ENCODE measurements at regions not wholly inside any gene's neighbourhood (a gene's known extent, or its start where the extent isn't known, plus 50 kb on each side); places are given as distances from the start of the nearest gene placed in this dataset.
"Not testable (repeated sequence)": the region's sequence is repeated elsewhere in the genome, so short reads cannot be mapped to it uniquely, and the experiment has no call there.

DNA sequence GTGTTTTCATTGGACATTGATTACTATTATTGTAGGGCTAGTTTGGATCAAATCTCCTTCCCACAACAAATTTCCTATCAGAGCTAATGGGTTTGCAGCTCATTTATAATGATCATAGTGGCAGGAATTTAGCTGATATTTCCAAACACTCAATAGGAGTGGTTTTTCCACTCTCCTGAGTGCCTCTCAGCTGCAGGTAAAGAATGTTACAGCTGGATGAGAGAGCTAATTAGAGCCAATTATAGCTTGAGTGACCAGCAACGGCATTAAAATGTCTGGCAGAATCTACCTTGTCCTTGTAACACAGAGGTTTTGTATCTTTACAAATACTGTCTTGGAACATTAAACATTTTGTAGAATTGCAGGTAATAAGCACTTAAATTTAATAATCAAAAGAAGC, 602.8 kb upstream of the EPHA5 start:
- ATAC-seq (no peak), DNase-seq (no peak)

DNA sequence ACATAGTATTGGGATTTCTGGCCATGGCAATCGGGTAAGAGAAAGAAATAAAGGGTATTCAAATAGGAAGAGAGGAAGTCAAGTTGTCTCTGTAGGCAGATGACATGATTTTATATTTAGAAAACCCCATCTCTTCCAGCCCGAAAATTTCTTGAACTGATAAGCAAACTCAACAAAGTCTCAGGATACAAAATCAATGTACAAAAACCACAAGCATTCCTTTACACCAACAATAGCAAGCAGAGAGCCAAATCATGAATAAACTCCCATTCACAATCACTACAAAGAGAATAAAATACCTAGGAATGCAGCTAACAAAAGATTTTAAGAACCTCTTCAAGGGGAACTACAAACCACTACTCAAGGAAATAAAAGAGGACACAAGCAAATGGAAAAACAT, 600.1 kb upstream of the EPHA5 start:
- DNase-seq, ATAC-seq: not testable (repeated sequence)

DNA sequence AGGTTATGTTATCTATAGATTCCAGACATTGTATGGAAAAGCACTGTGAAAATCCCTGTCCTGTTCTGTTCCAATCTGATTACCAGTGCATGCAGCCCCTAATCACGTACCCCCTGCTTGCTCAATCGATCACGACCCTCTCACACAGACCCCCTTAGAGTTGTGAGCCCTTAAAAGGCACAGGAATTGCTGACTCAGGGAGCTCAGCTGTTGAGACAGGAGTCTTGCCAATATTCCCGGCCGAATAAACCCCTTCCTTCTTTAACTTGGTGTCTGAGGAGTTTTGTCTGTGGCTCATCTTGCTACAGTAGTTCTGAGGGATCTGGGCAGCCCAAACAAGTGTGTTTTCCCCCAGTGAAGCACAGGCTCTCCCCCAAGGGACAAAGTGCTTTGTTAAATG, 596.3 kb upstream of the EPHA5 start:
- not testable (repeated sequence) for DNase-seq, ATAC-seq

DNA sequence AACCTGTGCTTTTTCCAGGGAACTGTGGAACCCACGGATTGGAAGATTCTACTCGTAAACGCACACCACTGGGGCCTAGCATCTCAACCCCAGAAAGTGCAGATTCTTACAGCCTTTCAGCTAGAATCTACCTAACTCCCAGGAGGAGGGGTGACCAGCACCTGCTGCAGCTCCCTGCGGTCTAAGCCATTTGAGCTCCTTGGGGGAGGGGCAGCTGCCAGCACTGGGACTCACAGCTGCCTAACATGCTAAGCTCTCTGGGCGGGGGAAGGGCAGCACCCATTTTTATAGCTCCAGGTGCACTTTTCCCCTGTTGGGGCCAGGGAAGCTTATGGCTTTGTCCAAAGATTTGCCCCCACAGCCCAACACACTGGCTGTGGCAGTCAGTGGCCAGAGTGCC, 595.7 kb upstream of the EPHA5 start:
- DNase-seq (no peak), ATAC-seq (no peak)

DNA sequence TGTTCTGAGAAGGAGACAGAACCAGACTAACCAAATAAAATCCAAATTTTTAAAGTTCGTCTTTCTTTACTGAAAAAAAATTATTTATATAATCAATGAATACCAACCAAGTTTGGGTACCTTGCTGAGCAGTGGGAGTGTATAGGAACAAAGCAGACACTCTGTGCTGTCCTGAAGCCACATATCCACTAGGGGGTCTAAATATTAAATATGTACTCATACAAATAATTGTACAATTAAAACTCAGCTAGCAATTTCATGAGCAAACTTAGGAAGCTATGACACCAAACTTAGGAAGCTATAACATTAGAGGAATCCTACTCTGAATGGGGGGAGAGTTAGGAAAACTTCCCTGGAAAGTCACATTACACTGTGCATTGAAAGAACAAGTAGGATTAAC, 582.0 kb upstream of the EPHA5 start:
- ATAC-seq (no peak), DNase-seq (no peak)

DNA sequence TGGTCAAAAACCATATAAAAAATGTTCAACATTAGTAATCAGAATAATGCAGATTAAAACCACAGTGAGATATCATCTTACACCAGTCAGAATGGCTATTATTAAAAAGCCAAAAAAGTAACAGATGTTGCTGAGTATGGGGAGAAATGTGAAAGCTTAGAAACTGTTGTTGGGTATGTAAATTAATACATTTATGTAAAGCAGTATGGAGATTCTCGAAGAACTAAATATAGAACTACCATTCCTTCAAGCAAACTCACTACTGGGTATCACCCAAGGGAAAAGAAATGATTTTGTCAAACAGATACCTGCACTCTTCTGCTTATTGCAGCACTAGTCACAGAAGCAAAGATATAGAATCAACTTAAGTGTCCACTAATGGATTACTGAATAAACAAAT, 576.4 kb upstream of the EPHA5 start:
- ATAC-seq: no peak
- DNase-seq: no peak

DNA sequence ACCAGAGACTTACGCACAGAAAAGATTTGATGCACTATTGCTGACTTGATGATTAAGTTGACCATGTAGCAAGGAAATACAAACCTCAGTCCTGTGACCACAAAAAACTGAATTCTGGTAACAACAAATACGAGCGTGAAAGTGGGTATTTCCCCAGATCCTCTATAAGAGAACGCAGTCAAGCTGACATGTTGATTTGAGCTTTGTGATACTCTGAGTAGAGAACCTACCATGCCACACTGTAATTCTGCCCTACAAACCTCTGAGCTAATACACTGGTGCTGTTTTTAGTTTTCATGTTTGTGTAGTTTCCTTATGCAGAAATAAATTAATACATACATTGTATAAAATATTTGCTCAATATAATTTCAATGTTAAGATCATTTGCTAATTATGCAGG, 565.6 kb upstream of the EPHA5 start:
- DNase-seq (no peak), ATAC-seq (no peak)

DNA sequence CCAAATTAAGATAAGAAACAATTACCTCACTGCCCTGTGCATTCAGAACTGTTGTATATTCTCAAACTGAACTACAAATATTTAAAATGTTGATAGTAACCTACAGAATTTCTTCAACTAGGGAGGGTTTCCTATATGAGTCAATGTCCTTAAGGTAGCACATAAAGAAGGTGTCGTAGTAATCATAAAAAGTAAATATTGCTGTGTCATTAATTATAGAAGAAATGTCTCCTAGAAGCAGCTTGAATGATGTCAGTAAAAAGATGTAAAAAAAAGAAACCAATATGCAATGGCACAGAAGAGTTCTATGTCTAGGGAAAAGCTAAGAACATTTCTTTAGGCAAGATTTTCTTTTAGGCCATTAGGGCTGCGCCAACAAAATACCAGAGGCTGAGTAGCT, 559.6 kb upstream of the EPHA5 start:
- no peak for ATAC-seq
- DNase-seq: no peak

DNA sequence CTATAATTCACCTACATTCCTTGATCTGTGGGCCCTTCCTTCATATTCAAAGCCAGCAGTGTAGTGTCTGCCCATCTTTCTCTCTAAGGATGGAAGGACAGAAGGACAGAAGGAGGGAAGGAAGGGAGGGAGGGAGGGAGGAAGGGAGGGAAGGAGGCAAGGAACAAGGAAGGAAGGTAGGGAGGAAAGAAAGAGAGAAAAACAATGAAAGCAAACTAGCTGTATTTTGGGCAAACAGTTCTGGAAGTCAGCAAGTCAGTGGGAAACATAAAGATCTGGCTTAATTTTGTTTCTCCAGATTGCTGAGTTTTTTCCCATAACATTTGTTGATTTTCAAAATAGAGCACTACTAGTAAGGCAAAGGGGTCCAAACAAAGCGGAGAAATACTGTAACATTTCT, 555.2 kb upstream of the EPHA5 start:
- ATAC-seq (no peak), DNase-seq (no peak)

DNA sequence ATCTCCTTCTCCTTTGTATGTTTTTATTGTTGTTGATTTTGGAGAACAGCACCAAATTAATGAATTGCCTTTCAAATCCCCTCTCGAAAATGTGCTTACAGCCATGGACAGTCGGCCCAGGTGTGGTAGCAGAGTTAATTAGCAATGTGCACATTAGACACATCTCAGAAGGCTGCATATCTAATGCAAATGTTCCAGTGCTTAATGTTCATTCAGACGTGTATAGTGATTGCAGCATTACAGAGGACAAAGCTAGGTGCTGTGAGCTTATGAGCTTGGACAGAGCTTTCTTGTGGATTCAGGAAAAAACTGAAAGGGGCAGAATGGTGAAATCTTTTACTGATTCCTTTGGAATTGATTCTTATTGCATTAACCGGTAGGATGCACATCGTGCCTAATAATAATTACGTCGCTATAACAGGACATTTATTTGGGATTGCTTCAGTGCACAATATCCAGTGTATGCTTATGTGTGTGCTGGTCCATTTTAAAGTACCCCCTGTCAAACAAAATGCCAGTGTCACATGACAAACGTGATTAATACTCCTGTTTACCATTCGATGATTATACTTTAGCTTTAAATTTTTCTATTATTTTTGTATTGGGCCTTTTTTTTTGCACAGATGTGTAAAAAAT, 552.9 kb upstream of the EPHA5 start:
- ATAC-seq (no peak), DNase-seq (no peak)

DNA sequence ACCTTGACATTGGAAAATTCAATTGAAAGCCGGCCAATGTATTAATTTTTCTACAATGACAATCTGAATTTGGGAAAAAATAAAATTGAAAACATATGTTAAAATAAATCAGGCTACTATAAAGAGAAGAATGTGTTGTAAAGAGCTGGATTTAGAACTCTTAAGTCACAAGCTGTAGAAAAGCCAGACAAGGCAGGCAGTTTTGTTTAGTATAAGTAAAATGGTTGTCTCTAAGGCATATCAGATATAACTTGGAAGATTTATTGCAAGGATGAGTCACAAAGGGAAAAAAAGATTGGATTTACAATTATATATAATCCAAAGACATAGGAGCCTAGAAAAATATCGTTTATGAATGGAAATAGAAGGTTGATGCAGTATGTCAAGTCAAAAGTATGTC, 549.1 kb upstream of the EPHA5 start:
- no peak for ATAC-seq
- no peak for DNase-seq

DNA sequence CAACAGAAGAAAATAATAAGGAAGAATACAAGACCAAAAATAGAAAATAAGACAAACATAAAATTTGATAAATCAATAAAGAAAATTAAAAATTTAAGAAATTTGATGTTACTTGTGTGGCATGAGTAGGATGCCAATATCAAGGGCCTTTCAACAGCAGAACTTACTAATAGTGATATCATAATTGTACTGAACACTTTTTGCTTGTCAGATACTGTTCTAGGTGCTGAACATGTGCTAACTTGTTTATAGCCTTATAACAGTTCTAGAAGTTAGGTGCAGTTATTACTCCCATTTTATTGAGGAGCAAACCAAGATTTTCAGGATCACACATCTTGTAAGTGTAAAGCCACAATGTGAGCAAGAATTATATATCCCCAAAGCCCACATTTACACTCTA, 546.0 kb upstream of the EPHA5 start:
- DNase-seq (no peak), ATAC-seq (no peak)

DNA sequence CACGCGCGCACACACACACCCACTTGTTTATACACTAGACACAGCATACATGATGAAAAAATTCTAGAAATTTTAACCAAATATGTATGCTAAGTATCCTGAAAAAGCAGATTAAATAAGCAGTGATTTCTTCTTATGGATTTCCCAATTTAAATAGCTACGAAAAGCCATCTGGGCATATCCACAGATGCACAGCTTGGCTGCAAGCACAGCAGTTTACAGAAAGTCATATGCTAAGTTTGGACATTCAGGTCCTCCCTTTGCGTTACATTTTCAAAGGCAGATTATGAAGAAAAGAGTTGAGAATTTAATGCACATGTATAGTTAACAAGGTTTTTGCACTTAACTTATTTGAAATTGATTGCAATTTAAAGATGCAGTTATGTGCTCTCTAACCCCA, 542.2 kb upstream of the EPHA5 start:
- DNase-seq (no peak), ATAC-seq (no peak)

DNA sequence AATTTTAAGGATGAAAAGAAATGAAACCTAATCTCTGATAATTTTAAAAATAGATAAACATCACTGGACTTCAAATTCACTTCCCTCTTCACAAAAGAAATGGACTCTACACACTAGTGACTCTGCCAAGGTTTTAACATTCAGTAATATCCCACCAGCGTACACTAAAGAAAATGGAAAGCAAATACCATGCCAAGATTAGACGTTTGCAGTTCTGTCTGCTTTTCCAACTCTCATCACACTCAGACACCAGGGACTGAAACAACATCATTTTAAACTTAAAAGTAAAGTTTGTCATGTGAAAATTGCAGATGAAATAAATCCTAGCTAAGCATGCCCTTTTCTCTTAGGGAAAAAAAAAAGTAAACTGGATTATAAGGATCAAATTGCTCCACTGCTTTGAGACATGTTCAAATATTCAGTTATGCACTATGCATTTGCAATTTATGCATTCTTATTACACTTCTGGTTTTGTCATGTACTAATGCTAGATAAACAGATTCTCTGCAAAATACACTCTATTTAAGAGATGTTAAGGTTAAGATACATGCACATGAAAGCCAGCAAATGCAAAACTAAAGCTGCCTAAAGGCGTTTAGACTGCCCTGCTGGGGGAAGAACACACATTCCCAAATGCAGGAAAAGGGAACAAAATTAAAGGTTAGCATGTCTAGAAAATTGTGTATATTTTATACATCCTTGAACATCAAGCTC, 534.4 kb upstream of the EPHA5 start:
- DNase-seq (no peak), ATAC-seq (no peak)

DNA sequence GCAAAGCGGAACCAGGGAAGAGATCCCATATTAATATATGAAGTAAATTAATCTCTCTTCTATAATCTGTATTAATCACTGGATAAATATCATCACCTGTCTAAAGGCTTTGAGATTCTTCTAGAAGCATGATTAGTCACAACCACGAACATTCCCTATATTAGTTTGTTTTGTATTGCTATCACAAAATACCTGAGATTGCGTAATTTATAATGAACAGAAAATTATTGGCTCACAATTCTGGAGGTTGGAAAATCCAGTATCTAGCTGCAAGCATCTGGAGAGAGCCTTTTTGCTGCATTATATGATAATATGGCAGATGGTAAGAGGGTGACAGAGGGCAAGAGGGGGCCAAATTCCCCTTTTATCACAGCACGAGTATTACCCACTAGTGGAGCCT, 532.6 kb upstream of the EPHA5 start:
- no peak for ATAC-seq
- no peak for DNase-seq

DNA sequence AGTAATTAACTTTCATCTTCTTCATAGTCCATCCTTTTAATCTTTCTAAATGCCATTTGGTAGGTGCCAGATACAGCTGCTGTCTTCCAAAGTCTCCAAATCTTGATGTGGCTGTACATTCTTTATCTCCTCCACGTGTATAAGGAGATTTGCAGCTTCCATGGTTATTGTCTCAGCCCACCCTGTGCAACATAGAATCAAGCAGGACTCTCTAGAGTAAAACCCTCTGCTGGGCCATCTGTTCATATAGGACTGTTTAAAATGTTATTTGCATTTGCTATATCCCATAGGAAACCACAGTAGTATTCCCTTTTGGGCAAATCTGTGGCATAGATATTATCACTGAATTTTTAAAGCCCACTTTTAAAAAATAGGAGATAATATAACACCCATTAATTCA, 527.2 kb upstream of the EPHA5 start:
- no peak for ATAC-seq
- no peak for DNase-seq

DNA sequence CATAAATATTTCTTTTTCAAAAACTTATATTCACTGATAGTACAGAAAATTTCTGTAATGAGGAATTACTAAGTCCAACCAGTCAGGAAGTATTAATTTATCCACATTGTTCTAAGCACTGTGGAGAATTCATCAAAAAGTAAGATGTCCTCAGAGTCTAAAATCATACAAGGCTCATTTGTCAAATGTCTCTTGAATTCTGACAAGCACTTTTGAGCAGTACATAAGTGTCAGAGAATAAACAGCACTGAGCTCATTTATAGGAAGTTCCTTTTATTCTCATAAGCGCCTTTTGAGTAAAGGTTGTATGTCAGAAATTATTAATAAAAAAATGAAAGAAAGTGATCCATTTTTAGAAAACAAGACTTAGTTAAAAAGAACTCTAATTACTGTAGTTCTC, 523.2 kb upstream of the EPHA5 start:
- DNase-seq (no peak), ATAC-seq (no peak)

DNA sequence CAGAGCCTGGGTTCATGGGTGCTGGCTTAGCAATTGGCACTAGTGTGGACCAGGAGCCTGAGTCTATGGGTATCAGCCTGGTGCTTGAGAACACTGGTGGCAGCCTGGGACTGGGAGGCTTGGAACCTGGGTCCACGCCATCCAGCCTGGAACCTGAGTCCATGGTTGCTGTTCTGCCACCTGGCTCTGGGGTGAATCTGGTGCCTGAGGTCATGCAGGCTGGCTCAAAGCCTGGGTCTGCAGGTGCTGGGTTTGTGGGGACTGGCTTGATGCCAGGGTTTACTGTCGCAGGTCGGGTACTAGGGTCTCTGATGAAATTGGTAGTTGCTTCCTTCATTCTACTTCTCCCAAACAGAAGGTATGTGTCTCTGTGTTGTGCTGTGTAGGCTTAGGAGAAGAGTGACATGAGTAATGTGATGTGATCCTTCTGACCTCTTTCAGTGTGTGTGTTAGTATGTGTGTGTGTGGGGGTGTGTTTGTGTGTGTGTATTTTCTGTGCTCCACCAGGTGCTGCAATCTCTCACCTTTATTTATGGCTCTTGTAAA, 517.0 kb upstream of the EPHA5 start:
- DNase-seq (no peak), ATAC-seq (no peak)

DNA sequence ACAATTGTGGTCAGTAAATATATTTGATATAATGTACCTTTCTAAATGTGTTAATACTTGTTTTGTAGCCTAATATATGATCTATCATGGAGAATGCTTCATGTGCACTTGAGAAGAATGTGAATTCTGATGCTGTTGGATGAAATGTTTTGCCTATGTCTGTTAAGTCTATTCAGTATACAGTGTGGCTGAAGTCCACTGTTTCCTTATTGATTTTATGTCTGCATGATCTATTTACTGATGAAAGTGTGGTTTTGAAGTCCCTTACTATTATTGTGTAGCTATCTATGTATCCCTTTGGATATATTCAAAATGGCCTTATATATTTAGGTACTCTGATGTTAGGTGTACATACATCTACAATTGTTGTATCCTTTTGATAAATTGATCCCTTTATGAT, 515.8 kb upstream of the EPHA5 start:
- ATAC-seq: no peak

DNA sequence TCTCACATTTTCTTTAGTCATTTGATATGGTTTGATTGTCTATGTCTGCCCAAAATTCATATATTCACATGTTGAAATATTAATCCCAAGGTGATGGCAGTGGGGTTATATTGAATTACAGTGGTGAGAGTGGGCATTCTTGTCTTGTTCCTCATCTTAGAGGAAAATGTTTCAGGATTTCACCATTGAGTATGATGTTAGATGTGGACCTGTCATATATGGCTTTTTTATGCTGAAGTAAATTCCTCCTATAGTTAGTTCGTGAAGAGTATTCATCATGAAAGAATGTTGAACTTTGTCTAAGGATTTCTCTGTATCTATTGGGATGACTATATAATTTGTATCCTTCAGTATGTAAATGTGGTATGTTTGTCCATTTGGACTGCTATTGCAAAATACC, 512.3 kb upstream of the EPHA5 start:
- no peak for DNase-seq
- no peak for ATAC-seq

More for the DNA sequence above, 515.8 kb upstream of the EPHA5 start:
- no peak for DNase-seq

DNA sequence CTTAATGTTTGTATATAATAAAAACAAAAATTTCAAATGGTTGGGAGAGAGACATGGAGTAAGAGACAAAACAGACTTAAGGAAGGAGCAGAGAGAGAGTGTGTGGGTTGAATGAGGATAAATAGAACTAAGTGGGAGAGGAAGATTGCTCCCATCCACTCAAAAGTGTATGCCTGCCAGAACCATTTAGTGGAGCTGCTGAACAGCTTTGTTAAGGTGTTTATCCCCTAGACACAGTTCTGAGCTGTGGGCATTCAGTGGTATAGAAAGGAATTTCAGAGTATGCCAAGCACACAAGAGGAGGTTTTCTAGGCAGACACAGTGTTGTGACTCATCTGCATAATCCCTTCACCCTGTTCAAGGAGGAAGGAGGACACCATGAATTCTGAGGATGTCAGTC, 508.6 kb upstream of the EPHA5 start:
- DNase-seq (no peak), ATAC-seq (no peak)

DNA sequence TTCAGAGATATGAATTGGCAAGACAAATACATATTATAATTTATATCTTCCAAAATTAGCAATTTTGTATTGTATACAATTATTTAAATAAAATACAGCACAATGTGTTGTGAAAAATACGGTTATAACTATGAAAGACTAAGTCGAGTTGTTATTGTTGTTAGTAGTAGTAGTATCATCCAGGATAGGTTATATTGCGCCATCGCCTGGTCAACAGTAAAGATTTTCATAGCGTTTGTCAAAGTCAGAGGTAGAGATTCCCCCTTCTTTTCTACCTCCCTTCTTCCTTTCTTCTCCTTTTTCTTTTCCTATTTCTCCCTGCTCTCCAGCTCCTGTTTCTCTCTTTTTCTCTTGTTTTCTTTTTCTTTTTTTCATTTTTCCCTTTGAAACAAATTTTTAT, 499.1 kb upstream of the EPHA5 start:
- DNase-seq (no peak), ATAC-seq (no peak)

DNA sequence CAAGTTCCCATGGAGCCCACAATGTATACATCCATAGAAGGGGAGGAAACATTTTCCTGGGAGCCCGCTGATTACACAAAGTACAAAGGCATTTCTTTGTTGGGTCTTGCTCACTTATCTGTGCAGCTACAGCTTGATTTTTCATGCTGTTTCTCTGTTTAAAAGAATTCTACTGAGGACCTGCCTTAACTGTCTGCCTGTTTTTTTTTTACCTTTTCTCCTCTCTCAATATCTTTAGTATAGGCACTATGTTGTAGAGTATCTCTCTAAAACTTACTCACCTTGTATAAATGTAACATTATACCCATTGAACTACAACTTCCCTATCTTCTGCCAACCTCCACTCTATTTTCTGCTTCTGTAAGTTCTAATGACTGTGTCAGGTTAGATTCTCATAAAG, 494.6 kb upstream of the EPHA5 start:
- ATAC-seq (no peak), DNase-seq (no peak)

DNA sequence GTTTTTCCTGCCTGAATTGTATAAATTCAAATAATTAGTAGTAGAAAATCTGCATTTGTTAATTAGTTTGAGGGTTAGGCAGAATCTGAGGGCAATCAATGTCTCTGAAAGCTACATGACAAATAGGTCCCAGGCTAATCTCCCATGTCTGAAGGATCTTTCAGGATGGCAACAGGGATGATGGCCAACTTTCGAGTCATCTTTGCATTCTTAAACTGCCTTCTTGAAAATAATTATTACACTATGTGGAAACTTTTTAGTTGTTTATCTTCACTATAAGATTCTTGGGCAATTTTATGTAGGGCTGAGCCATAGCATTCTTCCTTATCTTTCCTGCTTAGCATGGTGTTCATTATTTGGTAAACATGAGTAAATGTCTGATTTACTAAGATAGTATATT, 490.3 kb upstream of the EPHA5 start:
- DNase-seq: no peak

More for the DNA sequence above, 490.3 kb upstream of the EPHA5 start:
- no peak for ATAC-seq
